ENCODE measurements at regions not wholly inside any gene's neighbourhood (a gene's known extent, or its start where the extent isn't known, plus 50 kb on each side); places are given as distances from the start of the nearest gene placed in this dataset.
A peak's percentile ranks its signal among the peaks of the same experiment; 100 is the strongest.
"Not testable (repeated sequence)": the region's sequence is repeated elsewhere in the genome, so short reads cannot be mapped to it uniquely, and the experiment has no call there.

- not testable (repeated sequence) for DNase-seq
Observed at GRCh38 chr16:88274126-88274750, 108.5 kb upstream of the ZNF469 start.

DNA sequence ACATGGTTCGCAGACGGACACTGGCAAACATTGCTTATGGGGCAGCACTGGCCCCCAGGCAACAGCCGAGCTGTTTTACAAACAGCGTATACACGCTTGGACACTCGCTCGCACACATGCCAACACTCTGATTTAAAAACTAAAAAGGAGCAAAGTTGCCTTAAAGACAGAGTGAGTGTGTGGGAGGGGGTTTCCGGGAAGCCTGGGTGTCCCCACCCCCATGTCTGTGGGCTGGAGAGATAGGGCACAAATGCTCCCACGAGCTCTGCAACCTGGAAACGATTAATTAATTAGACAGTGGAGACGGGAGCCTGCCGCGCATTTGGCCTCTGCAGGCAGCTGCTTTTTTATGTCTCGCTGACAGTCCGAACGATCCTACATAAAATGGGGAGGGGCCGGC is 107.9 kb upstream of the ZNF469 start:
- no peak for DNase-seq

DNA sequence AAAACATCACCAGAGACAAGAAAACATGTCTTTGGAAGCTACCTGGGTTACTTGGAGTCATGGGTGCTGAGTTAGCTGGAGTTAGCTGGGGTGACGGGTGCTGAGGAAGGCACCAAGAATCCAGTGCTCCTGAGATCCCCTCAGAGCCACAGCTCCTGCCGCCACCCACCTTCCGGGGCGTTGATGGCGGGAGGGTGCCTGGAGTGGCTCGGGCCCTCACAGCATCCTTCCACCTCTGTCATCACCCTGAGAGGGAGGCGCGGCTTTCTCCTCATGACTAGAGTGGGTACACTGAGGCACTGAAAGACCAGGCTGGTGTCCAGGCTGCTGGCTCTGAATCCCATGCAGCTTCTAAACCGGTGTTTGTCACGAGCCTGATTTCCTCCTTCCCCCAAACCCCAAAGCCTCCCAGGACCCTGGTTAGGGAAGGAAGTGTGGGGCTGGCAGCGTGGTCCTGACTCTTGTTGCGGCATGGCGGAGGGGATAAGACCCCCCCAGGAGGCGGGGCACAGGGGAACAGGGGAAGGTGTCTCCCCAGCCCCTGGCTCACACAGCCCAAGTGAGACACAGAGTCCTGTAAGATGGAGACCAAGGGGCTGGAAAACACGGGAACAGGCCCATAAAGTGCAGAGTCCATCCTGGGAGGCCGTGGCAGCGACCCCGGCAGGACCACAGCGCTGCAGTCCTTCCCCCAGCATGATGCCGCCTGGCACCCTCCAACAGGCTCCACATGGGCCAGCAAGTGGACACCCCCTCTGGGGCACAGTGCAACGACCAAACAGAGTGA is 107.2 kb upstream of the ZNF469 start:
- not testable (repeated sequence) for DNase-seq

DNA sequence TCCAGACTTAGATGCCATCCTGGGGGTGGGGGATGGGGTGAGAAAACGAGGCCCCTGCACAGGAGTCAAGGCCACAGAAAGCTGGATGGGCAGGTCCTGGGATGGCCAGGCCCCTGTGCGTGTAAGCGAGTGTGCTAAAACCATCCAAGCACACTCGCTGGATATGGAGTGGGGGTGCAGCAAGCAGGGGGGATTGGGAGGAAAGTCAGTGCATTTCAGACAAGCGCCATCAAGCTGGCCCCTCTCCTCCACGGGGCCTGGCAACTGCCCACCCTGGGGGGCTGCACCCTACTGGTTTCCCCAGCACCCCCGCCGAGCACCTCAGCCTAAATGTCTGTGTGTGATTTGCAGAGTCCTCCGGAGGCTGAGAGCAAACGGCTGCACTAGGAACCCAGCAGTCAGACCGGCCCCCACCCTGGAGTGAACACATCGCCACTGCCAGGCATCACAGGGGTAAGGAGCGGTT is 106.6 kb upstream of the ZNF469 start:
- DNase-seq, result not testable (repeated sequence)

DNA sequence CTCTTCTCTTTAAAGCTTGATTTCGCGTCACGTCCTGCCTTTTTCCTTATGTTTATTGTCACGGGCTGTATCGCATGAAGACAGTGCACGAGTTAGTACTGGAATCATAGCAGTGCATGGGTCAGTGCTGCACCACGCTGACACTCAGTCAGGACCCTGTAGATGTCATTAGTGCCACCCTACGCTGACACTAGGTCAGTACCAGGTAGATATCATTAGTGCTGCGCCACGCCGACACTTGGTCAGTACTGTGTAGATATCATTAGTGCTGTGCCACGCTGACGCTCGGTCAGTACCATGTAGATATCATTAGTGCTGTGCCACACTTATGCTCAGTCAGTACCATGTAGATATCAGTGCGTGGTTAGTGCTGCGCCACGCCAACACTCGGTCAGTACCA is 106.2 kb upstream of the ZNF469 start:
- DNase-seq, result no peak

DNA sequence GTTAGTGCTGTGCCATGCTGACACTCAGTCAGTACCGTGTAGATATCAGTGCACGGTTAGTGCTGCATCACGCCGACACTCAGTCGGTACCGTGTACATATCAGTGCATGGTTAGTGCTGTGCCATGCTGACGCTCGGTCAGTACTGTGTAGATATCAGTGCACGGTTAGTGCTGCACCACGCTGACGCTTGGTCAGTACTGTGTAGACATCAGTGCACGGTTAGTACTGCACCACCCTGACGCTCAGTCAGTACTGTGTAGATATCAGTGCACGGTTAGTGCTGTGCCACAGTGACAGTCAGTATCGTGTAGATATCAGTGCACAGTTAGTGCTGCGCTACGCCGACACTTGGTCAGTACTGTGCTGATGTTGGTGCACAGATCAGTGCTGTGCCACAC is 102.8 kb upstream of the ZNF469 start:
- no peak for DNase-seq

DNA sequence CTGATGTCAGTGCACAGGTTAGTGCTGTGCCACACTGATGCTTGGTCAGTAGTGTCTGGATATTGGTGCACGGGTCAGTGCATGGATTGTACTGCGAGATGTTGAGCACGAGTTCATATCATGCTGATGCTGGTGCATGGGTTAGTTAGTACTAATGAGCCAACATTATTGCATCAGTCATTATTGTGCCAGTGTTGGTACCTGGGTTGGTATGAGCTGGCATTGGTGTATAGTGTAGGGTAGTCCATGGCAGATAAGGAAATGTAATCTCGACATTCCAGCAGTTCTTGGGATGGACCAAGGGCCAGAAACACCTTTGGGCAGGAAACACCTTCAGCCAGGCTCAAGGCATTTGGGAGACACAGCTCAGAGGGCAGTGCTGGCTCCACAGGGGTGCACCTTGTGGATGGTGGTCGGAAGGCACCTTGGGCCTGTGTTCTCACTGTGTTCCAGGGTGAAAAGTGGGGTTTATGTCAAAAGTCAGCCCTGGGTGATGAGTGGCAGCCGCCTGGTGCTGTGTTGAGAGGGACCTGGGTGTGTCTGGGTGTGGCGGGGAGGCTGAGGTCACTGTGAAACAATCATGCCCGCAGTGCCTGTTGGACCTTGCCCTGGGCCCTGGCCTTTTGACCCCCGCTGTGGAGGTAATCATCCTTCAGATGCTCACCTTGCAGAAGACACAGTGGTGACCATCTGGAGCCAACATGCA is 100.7 kb upstream of the ZNF469 start:
- no peak for DNase-seq

GRCh38 chr16:88282564-88283395 is 100.0 kb upstream of the ZNF469 start:
- DNase-seq, result no peak

GRCh38 chr16:88283596-88283995 is 99.2 kb upstream of the ZNF469 start:
- no peak for DNase-seq

DNA sequence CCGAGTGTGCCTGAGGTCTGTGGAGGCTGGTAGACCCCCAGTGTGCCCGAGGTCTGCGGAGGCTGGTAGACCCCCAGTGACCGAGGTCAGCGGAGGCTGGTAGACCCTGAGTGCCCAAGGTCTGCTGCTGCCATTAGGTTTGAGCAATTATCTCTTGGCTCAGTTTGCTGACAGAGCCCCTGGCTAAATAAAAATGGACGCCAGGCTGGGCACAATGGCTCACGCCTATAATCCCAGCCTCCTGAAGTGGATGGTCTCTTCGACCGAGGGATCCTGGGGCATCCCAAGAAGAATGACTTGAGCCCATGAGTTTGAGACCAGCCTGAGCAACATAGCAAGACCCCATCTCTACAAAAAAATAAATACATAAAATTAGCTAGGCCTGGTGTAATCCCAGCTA is 98.7 kb upstream of the ZNF469 start:
- no peak for DNase-seq

DNA sequence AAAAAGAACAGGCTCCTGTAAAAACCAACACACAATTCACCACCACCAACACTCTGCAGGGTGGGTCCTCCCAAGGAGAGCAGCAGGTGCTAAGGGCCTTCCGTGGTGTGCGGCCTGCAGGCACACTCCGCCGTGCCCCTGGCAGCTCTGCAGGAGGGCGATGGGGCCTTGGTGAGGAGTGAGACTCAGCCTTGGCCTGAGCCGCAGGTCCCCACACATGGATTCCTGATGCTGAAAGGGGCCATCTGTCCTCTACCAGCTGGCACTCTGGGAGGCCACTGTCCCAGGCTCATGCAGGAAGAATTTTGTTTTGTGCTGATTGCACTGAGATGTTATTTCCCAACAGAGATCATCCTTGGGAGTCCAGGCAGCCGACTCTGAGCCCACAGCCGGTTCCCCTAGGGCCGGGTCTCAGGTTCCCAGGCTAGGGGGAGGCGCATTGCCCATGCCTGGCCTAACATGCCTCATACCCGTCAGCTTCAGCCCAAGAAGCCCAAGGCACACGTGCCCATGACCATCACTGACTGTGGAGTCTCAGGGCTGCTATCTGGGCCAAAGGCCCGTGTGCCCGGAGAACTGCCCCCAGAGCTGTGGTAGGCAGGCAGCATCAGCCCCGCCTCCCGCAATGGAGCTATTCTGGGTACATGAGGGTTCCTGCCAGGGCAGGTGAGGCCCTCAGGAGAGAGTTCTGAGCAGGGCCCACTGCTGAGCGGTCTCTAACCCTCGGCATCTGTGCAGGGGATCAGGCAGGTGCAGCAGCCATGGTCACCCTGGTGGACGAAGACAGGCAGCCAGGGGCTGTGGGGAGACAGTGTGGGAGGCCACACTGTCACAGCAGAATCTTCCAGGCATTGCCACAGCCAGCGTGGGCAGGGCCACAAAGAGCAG is 97.9 kb upstream of the ZNF469 start:
- DNase-seq, result no peak

DNA sequence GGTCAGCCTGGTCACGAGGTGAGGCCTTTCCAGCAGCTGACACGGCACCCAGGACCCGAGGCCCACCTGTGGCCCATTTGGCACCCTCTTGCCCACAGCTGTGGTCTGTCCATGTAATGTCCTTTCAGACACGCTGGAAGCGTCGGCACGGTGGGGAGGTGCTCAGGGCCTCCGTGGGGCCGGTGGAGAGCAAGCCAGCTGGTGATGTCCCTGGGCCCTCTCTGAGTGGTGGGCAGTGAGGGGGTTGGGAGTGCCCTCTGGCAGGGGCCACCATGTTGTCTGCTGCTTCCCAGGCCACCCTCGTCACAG is 97.3 kb upstream of the ZNF469 start:
- DNase-seq, result no peak

GRCh38 chr16:88286301-88286923 is 96.3 kb upstream of the ZNF469 start:
- DNase-seq, result no peak

DNA sequence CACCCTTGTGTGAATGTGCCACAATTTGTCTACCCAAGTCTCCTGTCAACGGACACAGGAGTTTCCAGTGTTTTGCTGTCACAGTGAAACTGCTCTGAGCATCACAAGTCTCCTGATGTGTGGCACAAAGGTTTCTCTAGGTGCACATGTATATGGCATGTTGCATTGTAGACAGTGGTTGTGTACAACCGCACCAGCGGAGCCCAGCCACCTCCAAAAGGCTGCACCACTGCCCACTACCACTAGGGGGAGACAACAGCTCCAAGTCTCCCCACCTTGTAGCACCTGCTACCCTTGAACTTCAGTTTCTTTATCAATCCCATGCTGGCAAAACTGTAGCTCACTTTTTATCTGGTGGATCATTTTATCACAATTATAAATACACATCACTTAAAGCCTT is 95.5 kb upstream of the ZNF469 start:
- DNase-seq, result peak; percentile 39

GRCh38 chr16:88288303-88288702 is 94.5 kb upstream of the ZNF469 start:
- no peak for DNase-seq

- no peak for DNase-seq
Observed at GRCh38 chr16:88289001-88289400, 93.8 kb upstream of the ZNF469 start.

GRCh38 chr16:88289561-88289960 is 93.2 kb upstream of the ZNF469 start:
- DNase-seq, result no peak

DNA sequence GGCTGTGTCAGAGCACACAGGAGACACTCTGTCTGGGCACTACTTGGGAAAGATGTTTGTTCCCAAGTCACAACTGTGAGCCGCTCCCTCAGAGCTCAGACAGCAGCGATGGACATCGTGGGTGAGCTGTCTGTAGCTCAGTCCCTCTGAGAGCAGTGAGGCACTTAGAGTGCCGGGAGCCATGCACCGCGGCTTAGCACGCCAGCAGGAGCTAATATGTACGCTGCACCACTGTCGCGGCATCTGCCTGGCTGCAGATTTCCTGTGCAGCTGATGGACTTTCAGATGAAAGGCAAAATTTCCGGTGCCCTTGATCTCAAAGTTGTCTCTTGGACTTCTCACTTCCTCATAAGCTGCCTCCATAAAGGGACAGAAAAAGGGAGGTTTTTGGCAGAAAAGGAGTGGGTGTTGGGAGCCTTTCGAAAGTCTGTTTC is 92.8 kb upstream of the ZNF469 start:
- no peak for DNase-seq

- DNase-seq, result no peak
Observed at GRCh38 chr16:88290850-88291830, 91.6 kb upstream of the ZNF469 start.

Data from hematopoietic multipotent progenitor cell treated with erythropoietin and hydrocortisone succinate and interleukin-3 and kit ligand, for 6 days (in vitro differentiated cells).